IMR-90 (cell line): ENCODE measurements at regions not wholly inside any gene's neighbourhood (a gene's known extent, or its start where the extent isn't known, plus 50 kb on each side); places are given as distances from the start of the nearest gene placed in this dataset.

Source experiments
- ATAC-seq: fragments of 200-7000 bp; cut with Tn5 transposase; 2 replicates; pipeline ENCODE4 v1.9.1; 2020; ENCODE audit warnings: low read depth, mild to moderate bottlenecking, moderate library complexity
- BruUV-seq: library from RNA; stranded (reverse); fragments of 400-500 nt; replicated peaks from 2 replicates; lab custom pipeline; 2021; lab: Mats Ljungman, UMichigan
- CTCF ChIA-PET: fragments of 300-600 bp; formaldehyde crosslinking; extraction: SDS; loops from one replicate; lab custom pipeline; 2021; ENCODE audit warnings: antibody characterized with exemption; lab: Yijun Ruan, JAX
- POLR2A ChIA-PET: fragments of 300-600 bp; sonication (Branson Sonifier 250); formaldehyde crosslinking; loops from one replicate; lab custom pipeline; 2022; ENCODE audit warnings: antibody characterized with exemption; ENCODE audit not compliant: unreplicated experiment; lab: Charles Lee
- DNase-seq: peaks from one replicate; pipeline ENCODE4 v3.0.0; 2013
- H2AFZ ChIP-seq: replicated peaks from 2 replicates; pipeline ENCODE3; 2013; ENCODE audit warnings: low read length, mild to moderate bottlenecking; ENCODE audit not compliant: poor library complexity
- H2AK5ac ChIP-seq: 2 replicates; pipeline ENCODE4 v1.6.1; 2013; ENCODE audit warnings: low read depth, low read length, inconsistent platforms
- H2AK9ac ChIP-seq: replicated peaks from 2 replicates; pipeline ENCODE3; 2013; ENCODE audit warnings: mild to moderate bottlenecking, low read depth, low read length, moderate library complexity; ENCODE audit not compliant: poor library complexity
- H2BK120ac ChIP-seq: 2 replicates; pipeline ENCODE4 v1.6.1; 2013; ENCODE audit warnings: low read depth, low read length, inconsistent platforms
- H2BK15ac ChIP-seq: 3 replicates; pipeline ENCODE4 v1.6.1; 2013; ENCODE audit warnings: low read depth, low read length, inconsistent platforms
- H2BK20ac ChIP-seq: 2 replicates; pipeline ENCODE4 v1.6.1; 2013; ENCODE audit warnings: low read depth, mild to moderate bottlenecking, inconsistent platforms, low read length, moderate library complexity
- H2BK5ac ChIP-seq: 2 replicates; pipeline ENCODE4 v1.6.1; 2013; ENCODE audit warnings: mild to moderate bottlenecking, low read depth, low read length, inconsistent platforms; ENCODE audit not compliant: poor library complexity, severe bottlenecking
- H3K14ac ChIP-seq: replicated peaks from 2 replicates; pipeline ENCODE4 v1.6.1; 2013; ENCODE audit warnings: low read depth, low read length, inconsistent platforms
- H3K18ac ChIP-seq: 2 replicates; pipeline ENCODE4 v1.6.1; 2013; ENCODE audit warnings: low read depth, low read length, control low read depth
- H3K23ac ChIP-seq: 2 replicates; pipeline ENCODE4 v1.6.1; 2013; ENCODE audit warnings: low read depth, low read length, inconsistent platforms
- H3K27ac ChIP-seq: 2 replicates; pipeline ENCODE4 v1.5.1; 2013; ENCODE audit warnings: mild to moderate bottlenecking, control low read depth, low read length; ENCODE audit not compliant: insufficient read depth
- H3K27me3 ChIP-seq: 2 replicates; pipeline ENCODE4 v1.6.1; 2013; ENCODE audit warnings: low read length; ENCODE audit not compliant: control insufficient read depth, insufficient read depth
- H3K36me3 ChIP-seq: 2 replicates; pipeline ENCODE4 v1.6.1; 2013; ENCODE audit warnings: low read length, mixed read lengths; ENCODE audit not compliant: control insufficient read depth, insufficient read depth
- H3K4ac ChIP-seq: 2 replicates; pipeline ENCODE4 v1.6.1; 2013; ENCODE audit warnings: low read depth, low read length, inconsistent platforms
- H3K4me1 ChIP-seq: 2 replicates; pipeline ENCODE4 v1.6.1; 2013; ENCODE audit warnings: low read length, mixed read lengths; ENCODE audit not compliant: control insufficient read depth, insufficient read depth
- H3K4me2 ChIP-seq: 2 replicates; pipeline ENCODE4 v1.6.1; 2013; ENCODE audit warnings: low read depth, mild to moderate bottlenecking, control low read depth, low read length, moderate library complexity
- H3K4me3 ChIP-seq: 2 replicates; pipeline ENCODE4 v1.5.1; 2013; ENCODE audit warnings: low read depth, mild to moderate bottlenecking, control low read depth, low read length, moderate library complexity; ENCODE audit not compliant: insufficient read depth
- H3K56ac ChIP-seq: 2 replicates; pipeline ENCODE4 v1.6.1; 2013; ENCODE audit warnings: low read length, inconsistent platforms; ENCODE audit not compliant: insufficient read depth; ENCODE audit errors: extremely low read depth
- H3K79me1 ChIP-seq, 2 experiments: 2 replicates each; pipeline ENCODE4 v1.6.1; 2013; ENCODE audit warnings: low read length in 2 of 2, inconsistent platforms in 1 of 2, low read depth in 1 of 2
- H3K9ac ChIP-seq: 2 replicates; pipeline ENCODE4 v1.6.1; 2013; ENCODE audit warnings: low read depth, low read length, control low read depth
- H3K9me1 ChIP-seq: 2 replicates; pipeline ENCODE4 v1.6.1; 2013; ENCODE audit warnings: low read length, inconsistent platforms; ENCODE audit not compliant: insufficient read depth
- H3K9me3 ChIP-seq: 2 replicates; pipeline ENCODE4 v1.6.1; 2013; ENCODE audit warnings: low read length; ENCODE audit not compliant: control insufficient read depth, insufficient read depth
- H4K20me1 ChIP-seq: 2 replicates; pipeline ENCODE4 v1.6.1; 2013; ENCODE audit warnings: low read length, inconsistent platforms; ENCODE audit not compliant: insufficient read depth
- H4K5ac ChIP-seq: 2 replicates; pipeline ENCODE4 v1.6.1; 2013; ENCODE audit warnings: mild to moderate bottlenecking, low read depth, low read length, control low read depth
- H4K8ac ChIP-seq, 2 experiments: 2 replicates each; pipeline ENCODE4 v1.6.1; 2013; ENCODE audit warnings: low read depth in 2 of 2, low read length in 2 of 2, control low read depth in 1 of 2, inconsistent platforms in 1 of 2
- H4K91ac ChIP-seq: 2 replicates; pipeline ENCODE4 v1.6.1; 2013; ENCODE audit warnings: low read depth, low read length, inconsistent platforms; ENCODE audit not compliant: insufficient read depth
- BHLHE40 ChIP-seq: fragments of 150-350 bp; IDR thresholded peaks from 2 replicates; pipeline ENCODE4 v1.6.1; 2016; ENCODE audit warnings: mild to moderate bottlenecking, low read depth, low read length
- CEBPB ChIP-seq: IDR thresholded peaks from 2 replicates; pipeline ENCODE4 v1.6.1; 2012; ENCODE audit warnings: low read depth, low read length, improper control_type of control experiment
- CHD1 ChIP-seq: IDR thresholded peaks from 2 replicates; pipeline ENCODE4 v1.6.1; 2012; ENCODE audit warnings: low read depth, low read length, improper control_type of control experiment
- ELK1 ChIP-seq: fragments of 150-350 bp; IDR thresholded peaks from 2 replicates; pipeline ENCODE4 v1.6.1; 2016; ENCODE audit warnings: low read depth, mild to moderate bottlenecking, low read length, moderate library complexity, borderline replicate concordance
- FOS ChIP-seq: fragments of 150-350 bp; IDR thresholded peaks from 2 replicates; pipeline ENCODE4 v1.6.1; 2016; ENCODE audit warnings: low read depth, low read length
- MAFK ChIP-seq: IDR thresholded peaks from 2 replicates; pipeline ENCODE4 v1.6.1; 2012; ENCODE audit warnings: low read depth, low read length, improper control_type of control experiment
- MAZ ChIP-seq: IDR thresholded peaks from 2 replicates; pipeline ENCODE4 v1.6.1; 2012; ENCODE audit warnings: low read depth, mild to moderate bottlenecking, low read length, improper control_type of control experiment, moderate library complexity, borderline replicate concordance
- MXI1 ChIP-seq: IDR thresholded peaks from 2 replicates; pipeline ENCODE4 v1.6.1; 2012; ENCODE audit warnings: low read depth, mild to moderate bottlenecking, low read length, moderate library complexity, borderline replicate concordance
- NFE2L2 ChIP-seq: fragments of 150-350 bp; IDR thresholded peaks from 2 replicates; pipeline ENCODE4 v1.6.1; 2016; ENCODE audit warnings: low read depth, mild to moderate bottlenecking, low read length
- POLR2A ChIP-seq: IDR thresholded peaks from 2 replicates; pipeline ENCODE4 v1.6.1; 2012; ENCODE audit warnings: mild to moderate bottlenecking, low read depth, low read length
- RAD21 ChIP-seq: IDR thresholded peaks from 2 replicates; pipeline ENCODE4 v1.6.1; 2012; ENCODE audit warnings: low read length, improper control_type of control experiment
- RCOR1 ChIP-seq: IDR thresholded peaks from 2 replicates; pipeline ENCODE4 v1.6.1; 2012; ENCODE audit warnings: mild to moderate bottlenecking, low read length, improper control_type of control experiment; ENCODE audit not compliant: insufficient replicate concordance
- RFX5 ChIP-seq: IDR thresholded peaks from 2 replicates; pipeline ENCODE4 v1.8.0; 2012; ENCODE audit warnings: low read depth, mild to moderate bottlenecking, low read length, moderate library complexity
- SMC3 ChIP-seq: fragments of 150-350 bp; IDR thresholded peaks from 2 replicates; pipeline ENCODE4 v1.6.1; 2016; ENCODE audit warnings: low read depth, mild to moderate bottlenecking, antibody characterized with exemption, low read length, moderate library complexity
- WGBS, 2 experiments: methylation state at CpG; one replicate each; pipeline versions ENCODE4 v1.1.5 to v1.1.7; 2013; ENCODE audit warnings: missing lambda C conversion rate in 2 of 2; ENCODE audit not compliant: insufficient read length in 1 of 2; ENCODE audit errors: extremely low coverage in 2 of 2; 5-methylcytosine and 5-hydroxymethylcytosine counted together
- dilution Hi-C: fragments of 300-500 bp; cut with HindIII; formaldehyde crosslinking; loops from one replicate; pipeline ENCODE4 v1.14.3; 2018; ENCODE audit warnings: low sequenced_read_pairs; ENCODE audit not compliant: unreplicated experiment
- in situ Hi-C: fragments of 300-500 bp; cut with MboI; formaldehyde crosslinking; loops from 3 replicates; pipeline ENCODE4 v1.14.3; 2019; ENCODE audit warnings: low sequenced_read_pairs, inconsistent platforms, mixed read lengths
- intact Hi-C: fragments of 100-400 bp; cut with micrococcal nuclease; formaldehyde crosslinking; loops from 2 replicates; pipeline ENCODE4 v1.10.0; 2022
- TF ChIP-seq, protein P1 (sequence below): conservative IDR thresholded peaks from 2 replicates; pipeline ENCODE4 v1.5.1; 2012; ENCODE audit warnings: mild to moderate bottlenecking, low read depth, low read length, improper control_type of control experiment
- TF ChIP-seq, protein P2 (sequence below): fragments of 150-350 bp; IDR thresholded peaks from 2 replicates; pipeline ENCODE4 v1.6.1; 2017; ENCODE audit warnings: mild to moderate bottlenecking, antibody characterized with exemption, low read length, low read depth

DNA sequence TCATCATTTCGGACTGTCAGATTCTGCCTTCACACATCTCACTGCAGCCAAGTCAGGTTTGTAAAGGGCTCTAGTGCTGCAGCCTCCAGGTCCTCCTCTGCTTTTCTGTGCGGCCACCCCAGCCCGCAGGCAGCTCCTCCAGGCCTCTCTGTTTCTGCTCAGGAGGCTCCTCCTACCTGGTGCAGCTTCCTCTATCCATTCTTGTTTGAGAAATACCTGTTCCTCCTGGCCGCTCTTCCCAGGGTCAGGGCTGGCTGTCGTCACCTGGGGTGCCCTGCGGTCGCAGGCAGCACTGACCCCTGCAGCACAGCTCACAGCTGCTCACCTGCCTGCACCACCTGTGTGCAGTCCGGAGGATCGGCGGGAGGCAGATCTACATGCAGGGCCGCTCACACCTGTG, 387.7 kb upstream of the IRX4 start:
- H3K27me3 ChIP-seq, result no peaks in the 10 kb centered on the region
- peaks cover 10% of the 10 kb centered on the region for H3K9me3 ChIP-seq
- H3K4me1 ChIP-seq, result no peaks in the 10 kb centered on the region
- no peak overlapping the region for H3K18ac ChIP-seq
- no peak overlapping the region for H2AK9ac ChIP-seq
- H3K23ac ChIP-seq, result no peak overlapping the region
- H2BK5ac ChIP-seq, result no peak overlapping the region
- no peak overlapping the region for H2AFZ ChIP-seq
- H3K4ac ChIP-seq, result no peak overlapping the region
- no peak overlapping the region for H3K27ac ChIP-seq
- no peak overlapping the region for H4K8ac ChIP-seq
- H3K56ac ChIP-seq, result no peak overlapping the region
- no peak overlapping the region for H4K5ac ChIP-seq
- no peaks in the 10 kb centered on the region for H3K9me1 ChIP-seq
- no peaks in the 10 kb centered on the region for H3K36me3 ChIP-seq
- dilution Hi-C loops (no loop called here), intact Hi-C loops (no loop called here), in situ Hi-C loops (no loop called here)
- BruUV-seq, result no TSS peak
- no peak overlapping the region for H2BK20ac ChIP-seq
- TF ChIP-seq, protein P1, sequence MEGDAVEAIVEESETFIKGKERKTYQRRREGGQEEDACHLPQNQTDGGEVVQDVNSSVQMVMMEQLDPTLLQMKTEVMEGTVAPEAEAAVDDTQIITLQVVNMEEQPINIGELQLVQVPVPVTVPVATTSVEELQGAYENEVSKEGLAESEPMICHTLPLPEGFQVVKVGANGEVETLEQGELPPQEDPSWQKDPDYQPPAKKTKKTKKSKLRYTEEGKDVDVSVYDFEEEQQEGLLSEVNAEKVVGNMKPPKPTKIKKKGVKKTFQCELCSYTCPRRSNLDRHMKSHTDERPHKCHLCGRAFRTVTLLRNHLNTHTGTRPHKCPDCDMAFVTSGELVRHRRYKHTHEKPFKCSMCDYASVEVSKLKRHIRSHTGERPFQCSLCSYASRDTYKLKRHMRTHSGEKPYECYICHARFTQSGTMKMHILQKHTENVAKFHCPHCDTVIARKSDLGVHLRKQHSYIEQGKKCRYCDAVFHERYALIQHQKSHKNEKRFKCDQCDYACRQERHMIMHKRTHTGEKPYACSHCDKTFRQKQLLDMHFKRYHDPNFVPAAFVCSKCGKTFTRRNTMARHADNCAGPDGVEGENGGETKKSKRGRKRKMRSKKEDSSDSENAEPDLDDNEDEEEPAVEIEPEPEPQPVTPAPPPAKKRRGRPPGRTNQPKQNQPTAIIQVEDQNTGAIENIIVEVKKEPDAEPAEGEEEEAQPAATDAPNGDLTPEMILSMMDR, result no peak
- no peak for TF ChIP-seq RCOR1
- TF ChIP-seq SMC3, result no peak
- no peak for TF ChIP-seq ELK1
- TF ChIP-seq CEBPB, result no peak
- no peak for TF ChIP-seq RFX5
- no peak for TF ChIP-seq MXI1
- no peak for TF ChIP-seq RAD21
- TF ChIP-seq BHLHE40, result no peak
- no peak for TF ChIP-seq MAZ
- TF ChIP-seq MAFK, result no peak
- TF ChIP-seq, protein P2, sequence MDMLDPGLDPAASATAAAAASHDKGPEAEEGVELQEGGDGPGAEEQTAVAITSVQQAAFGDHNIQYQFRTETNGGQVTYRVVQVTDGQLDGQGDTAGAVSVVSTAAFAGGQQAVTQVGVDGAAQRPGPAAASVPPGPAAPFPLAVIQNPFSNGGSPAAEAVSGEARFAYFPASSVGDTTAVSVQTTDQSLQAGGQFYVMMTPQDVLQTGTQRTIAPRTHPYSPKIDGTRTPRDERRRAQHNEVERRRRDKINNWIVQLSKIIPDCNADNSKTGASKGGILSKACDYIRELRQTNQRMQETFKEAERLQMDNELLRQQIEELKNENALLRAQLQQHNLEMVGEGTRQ, result no peak
- no peak for TF ChIP-seq CHD1
- TF ChIP-seq POLR2A, result no peak
- TF ChIP-seq FOS, result no peak
- no peak for TF ChIP-seq NFE2L2
- no peak for ATAC-seq
- H3K9ac ChIP-seq, result no peak overlapping the region
- no peak for DNase-seq
- WGBS, 2 experiments, result no CpG with 5 or more reads among the region's 11 CpGs
- no peak overlapping the region for H2BK120ac ChIP-seq
- no peak overlapping the region for H4K91ac ChIP-seq
- H3K14ac ChIP-seq, result no peak overlapping the region
- H3K4me2 ChIP-seq, result no peak overlapping the region
- H3K4me3 ChIP-seq, result no peak overlapping the region
- no peaks in the 10 kb centered on the region for H4K20me1 ChIP-seq
- no peak overlapping the region for H2AK5ac ChIP-seq
- ChIA-PET CTCF (no interaction called here), POLR2A (no interaction called here)
- no peak overlapping the region for H2BK15ac ChIP-seq
- no peaks in the 10 kb centered on the region for H3K79me1 ChIP-seq
